ENCODE measurements at regions not wholly inside any gene's neighbourhood (a gene's known extent, or its start where the extent isn't known, plus 50 kb on each side); places are given as distances from the start of the nearest gene placed in this dataset.
"Not testable (repeated sequence)": the region's sequence is repeated elsewhere in the genome, so short reads cannot be mapped to it uniquely, and the experiment has no call there.

DNA sequence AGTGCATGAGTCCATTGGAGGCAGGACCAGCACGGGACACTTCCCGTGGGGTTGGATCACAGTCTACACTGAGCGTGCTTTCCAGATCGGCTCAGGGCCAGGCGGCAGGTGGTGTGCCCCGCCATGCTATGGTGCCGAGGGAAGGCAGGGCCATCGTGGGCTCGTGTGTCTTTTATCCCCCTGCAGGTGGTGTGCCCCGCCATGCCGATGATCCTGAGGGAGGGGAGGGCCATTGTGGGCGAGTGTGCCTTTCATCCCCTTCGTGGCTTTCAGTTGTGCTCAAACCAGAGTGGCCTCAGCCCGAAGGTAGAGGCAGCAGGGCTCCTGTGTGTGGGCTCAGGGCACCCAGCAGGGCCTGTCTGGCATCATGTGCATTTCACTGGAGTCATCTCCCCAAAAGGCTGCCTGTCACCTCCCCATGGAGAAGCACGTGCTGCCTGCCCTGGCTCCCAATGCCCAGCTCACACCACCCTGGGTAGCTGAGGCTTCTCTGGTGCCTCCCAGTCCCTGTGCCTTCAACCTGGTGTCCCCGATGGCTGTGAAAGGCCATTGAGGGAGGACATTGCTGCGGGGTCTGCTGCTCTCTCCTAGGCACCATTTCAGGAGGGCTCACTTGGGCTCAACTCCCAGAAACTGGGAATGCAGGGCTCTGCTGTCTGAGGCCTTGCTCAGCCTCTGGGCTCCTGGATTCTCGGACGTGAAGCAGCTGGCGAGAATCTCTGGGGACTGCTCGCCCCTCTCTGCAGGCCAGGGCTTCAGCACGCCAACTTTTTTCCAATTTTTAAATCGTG lies 207.6 kb downstream of the NPIPB11 start:
- TF ChIP-seq, protein P1, sequence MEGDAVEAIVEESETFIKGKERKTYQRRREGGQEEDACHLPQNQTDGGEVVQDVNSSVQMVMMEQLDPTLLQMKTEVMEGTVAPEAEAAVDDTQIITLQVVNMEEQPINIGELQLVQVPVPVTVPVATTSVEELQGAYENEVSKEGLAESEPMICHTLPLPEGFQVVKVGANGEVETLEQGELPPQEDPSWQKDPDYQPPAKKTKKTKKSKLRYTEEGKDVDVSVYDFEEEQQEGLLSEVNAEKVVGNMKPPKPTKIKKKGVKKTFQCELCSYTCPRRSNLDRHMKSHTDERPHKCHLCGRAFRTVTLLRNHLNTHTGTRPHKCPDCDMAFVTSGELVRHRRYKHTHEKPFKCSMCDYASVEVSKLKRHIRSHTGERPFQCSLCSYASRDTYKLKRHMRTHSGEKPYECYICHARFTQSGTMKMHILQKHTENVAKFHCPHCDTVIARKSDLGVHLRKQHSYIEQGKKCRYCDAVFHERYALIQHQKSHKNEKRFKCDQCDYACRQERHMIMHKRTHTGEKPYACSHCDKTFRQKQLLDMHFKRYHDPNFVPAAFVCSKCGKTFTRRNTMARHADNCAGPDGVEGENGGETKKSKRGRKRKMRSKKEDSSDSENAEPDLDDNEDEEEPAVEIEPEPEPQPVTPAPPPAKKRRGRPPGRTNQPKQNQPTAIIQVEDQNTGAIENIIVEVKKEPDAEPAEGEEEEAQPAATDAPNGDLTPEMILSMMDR (IDR thresholded peaks at IDR 0.05; ENCODE audit: insufficient read depth, low read depth, low read length) = no peak
- H3K4me3 ChIP-seq (ENCODE audit: low read depth, low read length) = no peak overlapping the region
- DNase-seq (ENCODE audit: low read depth) = no peak

DNA sequence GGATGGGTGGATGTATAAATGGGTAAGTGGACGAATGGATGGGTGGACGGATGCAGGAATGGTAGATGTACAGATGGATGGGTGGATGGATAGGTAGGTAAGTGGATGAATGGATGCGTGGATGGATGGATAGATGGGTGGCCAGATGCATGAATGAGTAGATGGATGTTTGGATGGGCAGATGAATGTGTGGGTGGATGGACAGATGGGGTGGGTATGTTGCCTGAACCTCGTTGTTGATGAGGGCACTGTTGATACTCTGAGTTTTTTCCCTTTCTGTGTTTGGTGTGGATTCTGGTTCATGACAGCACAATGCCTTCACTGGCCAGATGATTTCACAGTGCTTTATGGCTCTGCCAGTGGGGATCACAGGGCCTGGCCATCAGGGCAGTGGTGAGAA lies 208.3 kb downstream of the NPIPB11 start:
- no peak for DNase-seq (ENCODE audit: low read depth)
- TF ChIP-seq, protein P1 (IDR thresholded peaks at IDR 0.05; ENCODE audit: insufficient read depth, low read depth, low read length) = no peak
- H3K4me3 ChIP-seq (ENCODE audit: low read depth, low read length) = no peak overlapping the region

DNA sequence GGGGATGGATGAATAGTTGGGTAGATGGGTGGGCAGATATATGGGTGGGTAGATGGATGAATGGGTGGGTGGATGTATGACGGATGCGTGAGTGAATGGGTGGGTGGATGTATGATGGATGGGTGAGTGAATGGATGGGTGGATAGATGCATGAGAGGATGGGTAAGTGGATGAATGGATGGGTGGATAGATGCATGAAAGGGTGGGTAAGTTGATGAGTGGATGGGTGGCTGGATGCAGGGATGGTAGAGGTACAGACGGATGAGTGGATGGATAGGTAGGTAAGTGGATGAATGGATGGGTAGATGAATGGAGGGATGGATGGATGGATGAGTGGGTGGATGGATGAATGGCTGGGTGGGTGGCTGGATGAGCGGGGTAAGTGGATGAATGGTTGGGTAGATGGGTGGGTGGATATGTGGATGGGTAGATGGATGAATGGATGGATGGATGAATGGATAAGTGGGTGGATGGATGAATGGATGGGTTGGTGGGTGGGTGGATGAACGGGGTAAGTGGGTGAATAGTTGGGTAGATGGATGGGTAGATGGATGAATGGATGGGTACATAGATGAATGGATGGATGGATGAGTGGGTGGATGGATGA lies 208.9 kb downstream of the NPIPB11 start:
- not testable (repeated sequence) for DNase-seq (ENCODE audit: low read depth); H3K4me3 ChIP-seq (ENCODE audit: low read depth, low read length)

- not testable (repeated sequence) for DNase-seq (ENCODE audit: low read depth); H3K4me3 ChIP-seq (ENCODE audit: low read depth, low read length)
Measured at GRCh38 chr16:29196746-29197145, 209.8 kb downstream of the NPIPB11 start.

- peak; percentile 84 for DNase-seq (ENCODE audit: low read depth)
- H3K4me3 ChIP-seq (ENCODE audit: low read depth, low read length) = not testable (repeated sequence)
Measured at GRCh38 chr16:29195116-29195872, 210.4 kb downstream of the LAT start.

DNA sequence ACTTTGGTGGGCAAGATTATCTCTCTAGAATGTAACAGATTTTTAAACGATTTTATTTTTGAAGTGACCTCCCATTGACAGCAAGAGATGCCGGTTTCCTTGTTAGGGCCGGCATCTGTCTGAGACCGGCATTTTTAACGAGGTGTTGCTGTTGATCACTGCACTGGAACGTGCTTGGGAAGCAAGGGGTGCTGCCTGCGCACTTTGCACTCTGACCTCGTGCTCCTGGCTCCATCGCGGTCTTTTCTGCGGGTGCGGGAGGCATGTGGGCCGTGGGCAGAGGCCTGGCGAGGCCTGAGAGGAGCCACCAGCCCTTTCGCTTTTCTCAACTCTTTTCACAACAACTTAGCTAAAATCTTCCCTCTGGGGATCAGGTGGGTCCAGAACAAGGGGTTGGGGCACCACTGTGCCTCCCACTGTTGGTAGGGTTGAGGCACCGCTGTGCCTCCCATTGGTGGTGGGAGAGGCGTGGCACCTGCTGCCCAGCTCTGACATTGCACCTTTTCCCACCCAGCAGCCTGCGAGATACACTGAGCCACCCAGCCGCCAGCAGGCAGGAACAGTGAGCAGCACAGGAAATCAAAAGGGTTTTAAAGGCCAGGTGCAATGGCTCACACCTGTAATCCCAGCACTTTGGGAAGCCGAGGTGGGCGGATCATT lies 209.5 kb downstream of the LAT start:
- H3K4me3 ChIP-seq (ENCODE audit: low read depth, low read length); DNase-seq (ENCODE audit: low read depth): not testable (repeated sequence)

- not testable (repeated sequence) for DNase-seq (ENCODE audit: low read depth); H3K4me3 ChIP-seq (ENCODE audit: low read depth, low read length)
Measured at GRCh38 chr16:29193634-29194033, 208.8 kb downstream of the LAT start.

GRCh38 chr16:29193248-29193574 lies 208.4 kb downstream of the LAT start:
- DNase-seq (ENCODE audit: low read depth); H3K4me3 ChIP-seq (ENCODE audit: low read depth, low read length): not testable (repeated sequence)

DNA sequence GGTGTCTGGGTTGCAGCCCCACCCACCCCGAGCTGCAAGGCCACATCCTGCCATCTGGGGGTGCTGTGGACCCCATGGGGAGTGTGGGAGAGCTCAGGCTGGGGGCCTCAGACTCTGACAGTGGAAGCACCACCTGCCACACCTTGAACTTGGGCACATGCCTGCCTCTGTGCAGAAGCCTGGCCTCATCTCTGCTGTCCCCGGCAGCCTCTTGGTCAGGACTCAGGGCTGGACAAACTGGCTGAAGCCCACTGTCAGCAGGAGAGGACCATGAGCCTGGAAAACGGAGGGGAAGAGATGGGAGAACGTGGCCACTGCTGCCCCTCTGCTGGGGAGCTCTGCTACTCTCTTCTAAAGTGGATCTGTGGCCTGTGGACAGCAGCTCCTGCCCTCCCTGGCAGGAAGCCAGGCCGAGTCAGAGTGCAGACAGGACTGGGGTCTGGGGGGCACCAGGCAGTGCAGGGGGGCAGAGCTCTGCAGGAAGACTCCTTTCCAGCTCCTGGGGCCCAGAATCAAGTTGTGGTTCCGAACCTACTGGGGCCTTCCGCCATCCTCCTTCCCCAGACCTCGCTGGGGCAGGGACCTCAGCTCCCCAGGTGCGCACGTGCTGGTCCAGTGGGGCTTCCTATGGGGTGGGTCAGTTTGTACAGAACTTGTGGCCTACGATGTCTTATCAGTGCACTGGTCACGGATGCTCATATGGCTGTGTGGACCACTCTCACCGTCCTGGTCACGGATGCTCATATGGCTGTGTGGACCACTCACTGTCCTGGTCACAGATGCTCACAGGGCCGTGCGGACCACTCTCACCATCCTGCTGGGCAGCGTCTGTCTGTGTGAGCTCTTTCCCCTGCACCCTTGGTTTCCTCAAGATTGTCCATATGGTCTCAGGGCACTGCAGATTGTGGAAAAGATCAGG lies 207.7 kb downstream of the LAT start:
- no peak overlapping the region for H3K4me3 ChIP-seq (ENCODE audit: low read depth, low read length)
- no peak for DNase-seq (ENCODE audit: low read depth)
- TF ChIP-seq, protein P1 (IDR thresholded peaks at IDR 0.05; ENCODE audit: insufficient read depth, low read depth, low read length) = peak; percentile 29

DNA sequence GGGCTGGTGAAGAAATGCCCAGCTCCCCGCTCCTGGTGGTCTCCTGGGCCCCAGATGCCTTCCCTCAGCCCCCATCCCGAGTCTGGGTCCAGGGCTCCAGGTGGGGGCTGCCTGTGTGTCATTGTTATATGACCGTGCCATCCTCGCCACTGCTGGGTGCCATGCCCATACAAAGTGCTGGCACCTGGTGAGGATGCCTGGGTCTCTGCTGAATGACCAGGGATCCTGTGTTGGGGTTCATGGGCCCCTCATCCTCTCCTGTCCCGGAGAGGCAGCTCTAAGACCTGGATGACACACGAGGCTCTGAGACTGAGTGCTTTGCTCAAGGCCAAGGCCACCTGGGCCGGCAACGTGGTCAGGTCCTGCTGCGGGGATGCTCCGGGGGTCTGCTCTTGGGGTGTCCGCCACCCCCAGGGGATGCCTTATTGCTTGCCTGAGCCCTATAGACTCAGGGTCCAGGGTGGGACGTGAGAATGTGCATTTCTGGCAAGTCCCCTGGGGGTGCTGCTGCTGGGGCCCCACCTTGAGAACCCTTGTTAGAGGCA lies 206.9 kb downstream of the LAT start:
- H3K4me3 ChIP-seq (ENCODE audit: low read depth, low read length); DNase-seq (ENCODE audit: low read depth): not testable (repeated sequence)

- not testable (repeated sequence) for H3K4me3 ChIP-seq (ENCODE audit: low read depth, low read length); DNase-seq (ENCODE audit: low read depth)
Measured at GRCh38 chr16:29190553-29191431, 205.9 kb downstream of the LAT start.

GRCh38 chr16:29188806-29189205 lies 204.0 kb downstream of the LAT start:
- H3K4me3 ChIP-seq (ENCODE audit: low read depth, low read length); DNase-seq (ENCODE audit: low read depth): not testable (repeated sequence)

Measured in fibroblast of villous mesenchyme (primary cell).